ENCODE measurements at regions not wholly inside any gene's neighbourhood (a gene's known extent, or its start where the extent isn't known, plus 50 kb on each side); places are given as distances from the start of the nearest gene placed in this dataset.

DNA sequence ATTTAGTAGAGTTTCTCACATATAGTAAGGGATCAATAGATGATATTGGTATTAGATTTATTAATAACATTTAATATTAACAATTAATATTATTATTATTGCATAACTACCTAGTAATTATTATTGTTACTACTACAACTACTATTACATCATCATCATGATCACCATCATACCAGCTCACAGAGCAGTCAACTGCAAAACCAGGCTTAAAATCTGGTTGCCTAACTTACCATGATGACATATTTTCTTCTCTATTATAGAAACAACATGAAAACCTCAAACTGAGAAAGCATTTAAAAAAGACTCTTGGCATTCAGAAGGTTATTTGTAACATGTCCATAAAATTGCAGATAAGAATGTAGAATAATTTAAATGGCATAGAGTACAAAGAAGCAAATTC, 247.0 kb upstream of the TTC29 start:
- Histone ChIP-seq H3K4me1 (replicated peaks in 1 of 4; ENCODE audit: control insufficient read depth in 3 of 4, insufficient read depth in 4 of 4, low read length in 3 of 4) (peaks cover 0 to 2% (median 0%) of the 10 kb centered on the region in 4 experiments; a peak in 1 of 7 replicates), H3K27ac (ENCODE audit: low read depth, low read length) (no peak overlapping the region), H2BK120ac (replicated peaks; ENCODE audit: low read depth, low read length) (no peak overlapping the region), H2BK5ac (ENCODE audit: low read depth, low read length) (no peak overlapping the region), H3K36me3 (ENCODE audit: control insufficient read depth in 2 of 4, insufficient read depth in 4 of 4, low read length in 3 of 4) (no peaks in the 10 kb centered on the region), H2BK12ac (ENCODE audit: low read depth, low read length) (no peak overlapping the region), H3K23ac (ENCODE audit: insufficient read length) (no peak overlapping the region), H3K9me3 (ENCODE audit: insufficient read depth in 2 of 2, low read depth in 1 of 2, low read length in 1 of 2) (no peaks in the 10 kb centered on the region), H3K79me1 (ENCODE audit: low read depth, low read length) (no peaks in the 10 kb centered on the region), H3K27me3 (replicated peaks in 1 of 4; ENCODE audit: control insufficient read depth in 3 of 4, extremely low read depth in 1 of 4, insufficient read depth in 3 of 4, low read length in 3 of 4) (no peaks in the 10 kb centered on the region), H4K5ac (ENCODE audit: insufficient read length, low read depth, low read length) (no peak overlapping the region), H3K9ac (replicated peaks in 1 of 4; ENCODE audit: extremely low read depth in 1 of 4, low read depth in 3 of 4, low read length in 3 of 4) (no peak overlapping the region), H3K4me2 (ENCODE audit: insufficient read depth in 1 of 2, low read depth in 2 of 2, low read length in 2 of 2) (no peak overlapping the region), H2BK15ac (ENCODE audit: low read length) (no peak overlapping the region), H3K14ac (ENCODE audit: insufficient read length) (no peak overlapping the region), H3K23me2 (ENCODE audit: low read depth, low read length) (no peaks in the 10 kb centered on the region), H4K20me1 (replicated peaks in 1 of 2; ENCODE audit: control insufficient read depth in 1 of 2, insufficient read depth in 2 of 2, low read length in 2 of 2) (no peaks in the 10 kb centered on the region), H4K8ac (ENCODE audit: extremely low read depth, insufficient read depth, low read length) (no peak overlapping the region), H3K18ac (ENCODE audit: extremely low read depth, low read length) (no peak overlapping the region), H3K56ac (replicated peaks; ENCODE audit: insufficient read length, low read depth, low read length) (no peak overlapping the region), H2AFZ (ENCODE audit: low read length) (no peak overlapping the region), H3K4me3 (ENCODE audit: extremely low read depth in 1 of 4, insufficient read depth in 2 of 4, low read depth in 3 of 4, low read length in 4 of 4) (no peak overlapping the region), H3K79me2 (ENCODE audit: control insufficient read depth in 1 of 2, insufficient read depth in 2 of 2, low read length in 2 of 2) (no peaks in the 10 kb centered on the region), H3K4ac (replicated peaks; ENCODE audit: insufficient read length, low read depth, low read length) (no peak overlapping the region), H2AK5ac (ENCODE audit: low read depth, low read length) (no peak overlapping the region), H2BK20ac (ENCODE audit: low read length) (no peak overlapping the region), H4K91ac (replicated peaks; ENCODE audit: insufficient read length, low read length) (no peak overlapping the region)
- ChIA-PET POLR2A (ENCODE audit: partially characterized antibody) (no interaction called here), CTCF (ENCODE audit: partially characterized antibody) (no interaction called here)
- FAIRE-seq: no peak
- no peak for DNase-seq (ENCODE audit: low read depth in 1 of 2, low spot score in 2 of 2)
- TF ChIP-seq ASH2L (IDR thresholded peaks at IDR 0.05; ENCODE audit: low read length) (no peak), CHD7 (IDR thresholded peaks at IDR 0.05; ENCODE audit: insufficient replicate concordance, low read length) (no peak), YY1 (IDR thresholded peaks at IDR 0.05; ENCODE audit: low read depth, low read length) (no peak)
